Fibroblast of lung (primary cell): ENCODE measurements at regions not wholly inside any gene's neighbourhood (a gene's known extent, or its start where the extent isn't known, plus 50 kb on each side); places are given as distances from the start of the nearest gene placed in this dataset.

ENCODE experiments used
- DNase-seq, 2 donors: peaks; one replicate each; pipeline versions ENCODE4 v3.0.0 to v3.0.0-alpha.2; 2010; ENCODE audit warnings: low read depth in 2 of 2
- H2AFZ ChIP-seq: 2 replicates; pipeline ENCODE4 v1.5.1; 2012; ENCODE audit warnings: low read length, control low read depth, inconsistent platforms
- H3K27ac ChIP-seq: 2 replicates; pipeline ENCODE4 v1.5.1; 2011; ENCODE audit warnings: low read length, control low read depth; ENCODE audit not compliant: insufficient read depth
- H3K27me3 ChIP-seq: 2 replicates; pipeline ENCODE4 v1.5.1; 2011; ENCODE audit warnings: mild to moderate bottlenecking, low read length; ENCODE audit not compliant: control insufficient read depth, insufficient read depth
- H3K36me3 ChIP-seq: 2 replicates; pipeline ENCODE4 v1.5.1; 2011; ENCODE audit warnings: low read length; ENCODE audit not compliant: control insufficient read depth, insufficient read depth
- H3K4me1 ChIP-seq: 2 replicates; pipeline ENCODE4 v1.5.1; 2011; ENCODE audit warnings: low read length; ENCODE audit not compliant: control insufficient read depth, insufficient read depth; ENCODE audit errors: extremely low read depth
- H3K4me2 ChIP-seq: 2 replicates; pipeline ENCODE4 v1.5.1; 2011; ENCODE audit warnings: low read length, control low read depth; ENCODE audit not compliant: insufficient read depth; ENCODE audit errors: extremely low read depth
- H3K4me3 ChIP-seq, 4 experiments: fragments of 200-600 bp in 1 of 4; sonication (generic) in 1 of 4; replicated peaks in 1 of 4; 2 replicates each; pipeline ENCODE4 v1.5.1; 2011 to 2016; ENCODE audit warnings: low read length in 4 of 4, low read depth in 3 of 4, mild to moderate bottlenecking in 3 of 4, control low read depth in 2 of 4, inconsistent platforms in 1 of 4, mixed read lengths in 1 of 4; ENCODE audit not compliant: insufficient read depth in 1 of 4; ENCODE audit errors: control extremely low read depth in 1 of 4
- H3K79me2 ChIP-seq: 2 replicates; pipeline ENCODE4 v1.5.1; 2012; ENCODE audit warnings: mild to moderate bottlenecking, low read length, inconsistent platforms; ENCODE audit not compliant: control insufficient read depth, insufficient read depth
- H3K9ac ChIP-seq: 2 replicates; pipeline ENCODE4 v1.5.1; 2011; ENCODE audit warnings: mild to moderate bottlenecking, low read length, control low read depth; ENCODE audit not compliant: insufficient read depth
- H3K9me3 ChIP-seq: 2 replicates; pipeline ENCODE4 v1.5.1; 2012; ENCODE audit warnings: low read depth, low read length; ENCODE audit not compliant: control insufficient read depth, insufficient read depth
- H4K20me1 ChIP-seq: 2 replicates; pipeline ENCODE4 v1.5.1; 2011; ENCODE audit warnings: low read length; ENCODE audit not compliant: control insufficient read depth, insufficient read depth; ENCODE audit errors: extremely low read depth
- CTCF ChIP-seq, 2 donors: IDR thresholded peaks in 1 of 2; conservative IDR thresholded peaks in 1 of 2; 1 replicate in 1 of 2; 2 replicates in 1 of 2; pipeline ENCODE4 v1.5.1; 2011 to 2012; ENCODE audit warnings: low read length in 2 of 2, control low read depth in 1 of 2, inconsistent platforms in 1 of 2, low read depth in 1 of 2, mild to moderate bottlenecking in 1 of 2
- EZH2 ChIP-seq: IDR thresholded peaks from 2 replicates; pipeline ENCODE4 v1.5.1; 2012; ENCODE audit warnings: low read length, control low read depth, mild to moderate bottlenecking; ENCODE audit errors: missing control alignments

- H3K4me3 ChIP-seq: no peak overlapping the region
- no peak overlapping the region for H2AFZ ChIP-seq
- DNase-seq: no peak
- peaks cover 3% of the 10 kb centered on the region for H3K4me1 ChIP-seq
- H3K36me3 ChIP-seq: no peaks in the 10 kb centered on the region
- H3K4me2 ChIP-seq: no peak overlapping the region
- H4K20me1 ChIP-seq: no peaks in the 10 kb centered on the region
- H3K79me2 ChIP-seq: no peaks in the 10 kb centered on the region
- TF ChIP-seq EZH2 (no peak), CTCF (conservative IDR thresholded peaks at IDR 0.05 in 1 of 2, IDR thresholded peaks at IDR 0.05 in 1 of 2; ENCODE audit: low read depth in 1 of 2, low read length in 2 of 2) (no peak)
- no peak overlapping the region for H3K9ac ChIP-seq
- no peaks in the 10 kb centered on the region for H3K9me3 ChIP-seq
- no peak overlapping the region for H3K27ac ChIP-seq
- H3K27me3 ChIP-seq: no peaks in the 10 kb centered on the region
Observed at GRCh38 chr1:94608142-94608851, 66.7 kb upstream of the F3 start.

- Histone ChIP-seq H3K4me3 (no peak overlapping the region), H3K79me2 (no peaks in the 10 kb centered on the region), H3K27ac (no peak overlapping the region), H2AFZ (no peak overlapping the region), H3K27me3 (no peaks in the 10 kb centered on the region), H4K20me1 (no peaks in the 10 kb centered on the region), H3K4me1 (peaks cover 6% of the 10 kb centered on the region), H3K4me2 (no peak overlapping the region), H3K9ac (no peak overlapping the region), H3K36me3 (no peaks in the 10 kb centered on the region), H3K9me3 (no peaks in the 10 kb centered on the region)
- no peak for TF ChIP-seq CTCF (conservative IDR thresholded peaks at IDR 0.05 in 1 of 2, IDR thresholded peaks at IDR 0.05 in 1 of 2; ENCODE audit: low read depth in 1 of 2, low read length in 2 of 2)
- TF ChIP-seq EZH2: no peak
- DNase-seq: no peak
Observed at GRCh38 chr1:94607398-94607797, 65.8 kb upstream of the F3 start.

- Histone ChIP-seq H3K4me1 (peaks cover 6% of the 10 kb centered on the region), H3K9me3 (no peaks in the 10 kb centered on the region), H2AFZ (no peak overlapping the region), H3K36me3 (no peaks in the 10 kb centered on the region), H3K9ac (no peak overlapping the region), H3K4me2 (no peak overlapping the region), H3K27ac (no peak overlapping the region), H3K27me3 (no peaks in the 10 kb centered on the region), H3K79me2 (no peaks in the 10 kb centered on the region), H4K20me1 (no peaks in the 10 kb centered on the region), H3K4me3 (no peak overlapping the region)
- no peak for DNase-seq
- TF ChIP-seq EZH2 (no peak), CTCF (conservative IDR thresholded peaks at IDR 0.05 in 1 of 2, IDR thresholded peaks at IDR 0.05 in 1 of 2; ENCODE audit: low read depth in 1 of 2, low read length in 2 of 2) (no peak)
Observed at GRCh38 chr1:94606471-94606870, 64.9 kb upstream of the F3 start.
